ENCODE measurements at regions not wholly inside any gene's neighbourhood (a gene's known extent, or its start where the extent isn't known, plus 50 kb on each side); places are given as distances from the start of the nearest gene placed in this dataset.

GRCh38 chr21:16742131-16742641, 770.7 kb upstream of the CXADR start:
- H3K27ac ChIP-seq, result no peak overlapping the region
- H3K36me3 ChIP-seq, result no peaks in the 10 kb centered on the region
- no peaks in the 10 kb centered on the region for H3K27me3 ChIP-seq
- TF ChIP-seq CTCF (IDR thresholded peaks at IDR 0.05; ENCODE audit: low read depth, low read length), result no peak
- no peaks in the 10 kb centered on the region for H3K9me3 ChIP-seq (ENCODE audit: low read depth)
- DNase-seq (ENCODE audit: low read depth in 1 of 2, low spot score in 1 of 2), result peak in 1 of 2 donors; percentile 15
- no peaks in the 10 kb centered on the region for H3K4me1 ChIP-seq (ENCODE audit: low read depth)
- H3K4me3 ChIP-seq, result no peak overlapping the region

GRCh38 chr21:16742741-16743140, 770.1 kb upstream of the CXADR start:
- TF ChIP-seq CTCF (IDR thresholded peaks at IDR 0.05; ENCODE audit: low read depth, low read length), result no peak
- Histone ChIP-seq H3K27me3 (no peaks in the 10 kb centered on the region), H3K4me1 (ENCODE audit: low read depth) (no peaks in the 10 kb centered on the region), H3K4me3 (no peak overlapping the region), H3K36me3 (no peaks in the 10 kb centered on the region), H3K27ac (no peak overlapping the region), H3K9me3 (ENCODE audit: low read depth) (no peaks in the 10 kb centered on the region)
- DNase-seq (ENCODE audit: low read depth in 1 of 2, low spot score in 1 of 2), result no peak

- Histone ChIP-seq H3K4me3 (no peak overlapping the region), H3K27me3 (no peaks in the 10 kb centered on the region), H3K4me1 (ENCODE audit: low read depth) (no peaks in the 10 kb centered on the region), H3K36me3 (no peaks in the 10 kb centered on the region), H3K27ac (no peak overlapping the region), H3K9me3 (ENCODE audit: low read depth) (no peaks in the 10 kb centered on the region)
- DNase-seq (ENCODE audit: low read depth in 1 of 2, low spot score in 1 of 2), result no peak
- TF ChIP-seq CTCF (IDR thresholded peaks at IDR 0.05; ENCODE audit: low read depth, low read length), result no peak
Observed at GRCh38 chr21:16743317-16743716, 769.5 kb upstream of the CXADR start.

- TF ChIP-seq CTCF (IDR thresholded peaks at IDR 0.05; ENCODE audit: low read depth, low read length), result no peak
- Histone ChIP-seq H3K4me3 (no peak overlapping the region), H3K27ac (no peak overlapping the region), H3K36me3 (no peaks in the 10 kb centered on the region), H3K4me1 (ENCODE audit: low read depth) (peaks cover 24% of the 10 kb centered on the region), H3K27me3 (no peaks in the 10 kb centered on the region), H3K9me3 (ENCODE audit: low read depth) (no peaks in the 10 kb centered on the region)
- no peak for DNase-seq (ENCODE audit: low read depth in 1 of 2, low spot score in 1 of 2)
Observed at GRCh38 chr21:16750926-16751325, 761.9 kb upstream of the CXADR start.

- TF ChIP-seq CTCF (IDR thresholded peaks at IDR 0.05; ENCODE audit: low read depth, low read length), result no peak
- DNase-seq (ENCODE audit: low read depth in 1 of 2, low spot score in 1 of 2), result peak in 1 of 2 donors; percentile 40
- Histone ChIP-seq H3K9me3 (ENCODE audit: low read depth) (no peaks in the 10 kb centered on the region), H3K27me3 (no peaks in the 10 kb centered on the region), H3K27ac (peak overlapping the region; percentile 48), H3K36me3 (no peaks in the 10 kb centered on the region), H3K4me3 (no peak overlapping the region), H3K4me1 (ENCODE audit: low read depth) (peaks cover 24% of the 10 kb centered on the region)
Observed at GRCh38 chr21:16751695-16752474, 761.0 kb upstream of the CXADR start.
